ENCODE measurements at regions not wholly inside any gene's neighbourhood (a gene's known extent, or its start where the extent isn't known, plus 50 kb on each side); places are given as distances from the start of the nearest gene placed in this dataset.

DNA sequence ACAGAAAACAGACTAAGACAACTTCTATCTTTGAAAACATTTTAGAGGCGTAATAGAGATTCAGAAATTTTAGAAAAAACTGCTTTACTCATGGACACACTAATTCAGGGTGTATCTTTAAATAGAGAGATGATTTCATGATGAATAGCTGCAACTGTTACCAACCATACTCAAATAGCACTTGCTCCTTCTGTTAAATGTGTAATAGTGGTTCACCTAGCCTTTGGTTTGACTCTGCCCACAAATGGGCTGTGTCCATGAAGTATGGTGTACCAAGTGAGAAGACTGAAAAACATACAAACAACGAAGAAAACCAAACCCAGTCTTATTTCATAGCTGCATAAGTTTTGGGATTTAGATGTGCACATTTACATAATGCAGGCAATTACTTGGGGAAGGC, 610.6 kb downstream of the PLCL1 start:
- TF ChIP-seq CTCF (IDR thresholded peaks at IDR 0.05): no peak
- no peak for TF ChIP-seq POLR2AphosphoS5 (IDR thresholded peaks at IDR 0.05)
- TF ChIP-seq POLR2A (IDR thresholded peaks at IDR 0.05): no peak
- no peak for TF ChIP-seq EP300 (IDR thresholded peaks at IDR 0.05)

Measured in sigmoid colon (tissue), 4 donors.